GM18909 (cell line): ENCODE measurements at regions not wholly inside any gene's neighbourhood (a gene's known extent, or its start where the extent isn't known, plus 50 kb on each side); places are given as distances from the start of the nearest gene placed in this dataset.

Experiments
- ATAC-seq: cut with Tn5 transposase; IDR thresholded peaks from one replicate; pipeline ENCODE4 v1.9.1; 2021; ENCODE audit warnings: mild to moderate bottlenecking; ENCODE audit not compliant: unreplicated experiment, poor library complexity

DNA sequence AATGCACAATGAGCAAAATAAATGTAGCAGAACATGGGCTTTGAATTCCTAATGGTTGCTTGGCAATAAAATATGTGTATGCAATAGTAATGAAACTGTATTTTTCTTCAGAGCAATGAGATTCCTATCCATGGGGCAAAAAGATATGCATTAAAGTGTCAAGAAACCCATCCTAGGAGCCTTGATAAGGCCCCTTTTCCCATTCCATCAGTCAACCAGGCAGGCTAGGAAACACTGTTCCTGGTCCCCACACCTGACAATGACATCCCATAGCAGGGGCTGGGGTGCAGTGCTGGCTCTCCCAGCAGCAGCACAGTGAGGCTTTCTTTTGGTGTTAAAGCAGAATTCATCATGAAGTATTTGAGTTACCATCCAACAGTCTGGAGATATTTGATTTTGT lies 113.3 kb upstream of the AGTR1 start:
- no peak for ATAC-seq

DNA sequence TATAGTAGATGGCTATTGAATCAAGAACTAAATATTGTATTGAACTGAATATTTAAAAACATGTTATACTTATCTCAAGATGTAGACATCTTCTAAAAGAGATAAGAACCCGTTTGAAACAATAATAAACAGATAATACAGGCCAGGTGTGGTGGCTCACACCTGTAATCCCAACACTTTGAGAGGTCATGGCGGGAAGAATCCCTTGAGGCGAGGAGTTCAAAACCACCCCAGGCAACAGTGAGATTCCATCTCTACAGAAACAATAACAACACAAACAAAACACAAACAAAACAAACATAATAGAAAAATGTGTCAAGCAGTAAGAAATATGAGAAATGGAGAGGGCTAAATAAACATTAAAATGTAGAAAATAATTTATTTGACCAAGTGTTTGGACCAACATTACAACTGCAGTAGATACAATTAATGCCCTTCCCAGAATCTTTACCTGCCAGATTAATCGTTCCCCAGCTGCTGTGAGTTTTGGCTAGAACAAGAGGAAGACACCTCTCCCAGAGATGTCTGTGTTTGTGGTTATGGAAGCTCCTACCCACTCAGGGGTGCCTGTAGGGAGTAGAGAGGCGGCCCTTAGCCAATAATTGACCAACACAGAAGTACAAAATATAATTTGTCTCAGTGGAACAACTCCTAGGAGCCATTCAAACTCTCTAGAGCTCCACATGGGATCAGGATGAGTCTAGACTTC lies 111.9 kb upstream of the AGTR1 start:
- no peak for ATAC-seq

DNA sequence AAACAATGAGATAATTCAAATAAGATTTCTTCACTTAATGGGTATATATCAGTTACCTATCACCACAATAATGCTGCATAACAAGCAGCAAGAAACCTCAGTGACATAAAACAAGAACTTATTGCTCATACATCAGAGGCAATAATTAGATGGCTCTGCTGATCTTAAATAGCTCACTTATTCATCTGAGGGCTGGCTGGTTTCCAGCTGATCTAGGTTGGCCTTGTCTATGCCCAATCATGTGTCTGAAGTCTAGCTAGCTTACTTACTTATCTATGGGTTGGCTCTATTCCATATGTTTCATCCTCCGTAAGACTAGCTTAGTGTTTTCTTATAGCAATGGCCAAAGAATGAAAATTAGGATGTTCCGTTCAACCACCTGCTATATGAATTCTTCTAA lies 109.4 kb upstream of the AGTR1 start:
- ATAC-seq: no peak

DNA sequence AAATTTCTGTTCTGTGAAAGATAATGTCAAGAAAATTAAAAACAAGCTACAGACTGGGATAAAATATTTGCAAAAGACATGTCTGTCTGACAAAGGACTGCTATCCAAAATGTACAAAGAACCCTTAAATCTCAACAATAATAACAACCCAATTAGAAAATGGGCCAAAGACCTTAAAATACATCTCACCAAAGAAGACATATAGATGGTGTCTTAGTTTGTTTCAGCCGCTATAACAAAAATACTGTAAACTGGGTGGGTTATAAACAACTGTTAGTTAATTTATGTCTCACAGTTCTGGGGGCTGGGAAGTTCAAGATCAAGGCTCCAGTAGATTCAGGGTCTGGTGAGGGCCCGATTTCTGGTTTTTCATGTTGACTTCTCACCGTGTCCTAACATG lies 106.2 kb upstream of the AGTR1 start:
- no peak for ATAC-seq

DNA sequence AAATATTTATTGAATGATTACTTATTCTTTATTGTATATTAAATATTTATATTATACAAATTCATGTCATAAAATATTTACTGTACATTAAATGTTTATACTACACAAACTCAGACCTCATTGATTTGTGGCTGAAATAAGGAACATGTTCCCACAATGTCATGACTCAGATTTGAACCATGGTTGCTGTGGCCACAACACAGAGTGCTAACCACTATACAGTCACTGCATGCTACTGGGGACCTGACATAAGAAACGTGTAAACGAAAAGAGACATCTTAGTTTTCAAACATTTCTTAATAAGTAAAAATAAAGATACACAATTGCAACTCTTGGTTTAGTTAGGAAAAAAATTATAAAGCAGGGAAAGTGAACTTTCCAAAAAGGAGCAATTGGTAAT lies 99.1 kb upstream of the AGTR1 start:
- no peak for ATAC-seq

DNA sequence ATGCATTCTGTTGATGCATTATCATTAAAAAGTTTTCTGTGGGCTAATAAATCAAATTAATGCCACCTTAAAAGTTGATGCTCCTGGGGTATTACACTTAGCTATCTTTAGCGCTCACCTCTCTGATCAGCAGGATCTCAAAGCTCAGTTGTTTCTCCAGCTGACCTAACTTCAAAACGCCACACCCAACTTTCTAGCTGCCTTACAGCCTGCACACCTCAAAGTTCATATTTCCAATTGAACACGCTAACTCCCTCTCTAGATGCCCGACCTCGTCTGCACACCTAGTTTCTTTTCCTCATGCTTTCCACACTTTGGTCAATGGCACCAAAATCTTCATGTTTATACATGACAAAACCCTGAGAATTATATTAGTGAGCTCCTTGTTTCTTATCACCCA lies 98.2 kb upstream of the AGTR1 start:
- ATAC-seq: no peak

DNA sequence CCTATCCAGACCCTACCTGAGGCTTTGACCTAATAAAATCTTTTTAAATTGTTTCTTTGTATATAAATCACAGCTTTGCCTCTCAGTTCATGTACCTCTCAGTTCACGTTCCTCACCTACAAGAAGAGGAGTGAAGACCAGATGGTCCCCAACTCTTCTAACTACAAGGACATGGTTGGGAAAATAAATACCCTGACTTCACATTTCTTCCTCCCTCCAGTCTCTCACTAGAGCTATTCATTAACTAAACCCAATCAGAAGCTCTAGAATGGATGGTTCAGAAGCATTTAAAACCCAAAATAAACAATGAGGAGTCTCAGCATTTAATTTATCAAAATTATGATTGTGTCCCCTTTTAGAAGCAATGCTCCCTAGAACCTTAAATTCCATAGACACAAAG lies 97.3 kb upstream of the AGTR1 start:
- no peak for ATAC-seq

DNA sequence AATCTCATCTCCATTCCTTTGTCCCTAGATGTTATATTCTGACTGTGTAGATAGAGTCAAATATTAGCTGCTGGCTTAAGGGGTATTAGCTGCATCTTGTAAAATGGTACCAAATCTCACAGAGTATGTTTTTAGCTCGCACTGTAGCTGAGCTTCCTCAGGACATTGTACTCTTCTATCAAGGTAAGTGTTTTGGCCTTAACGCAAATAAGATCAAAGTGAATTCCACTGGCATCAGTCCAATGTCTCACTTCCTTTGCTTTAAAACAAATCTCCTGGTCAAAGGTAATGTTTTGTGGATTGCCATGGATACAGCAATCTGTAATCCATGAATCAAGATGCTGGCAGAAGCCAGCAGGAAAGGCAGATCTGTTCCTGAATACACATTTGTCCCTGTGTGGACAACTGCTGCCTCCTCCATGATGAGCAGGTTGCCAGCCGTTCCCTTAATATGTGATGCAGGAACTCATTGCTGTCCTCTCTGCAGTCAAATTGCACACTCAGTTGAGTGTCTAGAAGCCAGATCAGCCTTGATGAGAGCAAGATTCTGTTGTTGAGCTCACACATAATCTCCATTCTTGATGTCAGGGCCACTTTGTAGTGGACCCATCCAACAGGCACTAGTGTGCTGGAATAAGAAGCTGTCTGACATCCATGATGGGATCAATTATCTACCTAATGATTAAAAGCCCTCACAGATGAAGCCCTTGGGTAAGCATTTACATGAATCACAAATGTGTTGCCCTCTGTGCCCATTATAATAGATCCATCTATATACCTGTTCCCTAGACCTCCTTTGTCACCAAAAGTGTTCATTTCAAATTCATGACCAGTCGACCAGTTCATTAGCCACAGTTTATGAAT lies 96.6 kb upstream of the AGTR1 start:
- no peak for ATAC-seq

DNA sequence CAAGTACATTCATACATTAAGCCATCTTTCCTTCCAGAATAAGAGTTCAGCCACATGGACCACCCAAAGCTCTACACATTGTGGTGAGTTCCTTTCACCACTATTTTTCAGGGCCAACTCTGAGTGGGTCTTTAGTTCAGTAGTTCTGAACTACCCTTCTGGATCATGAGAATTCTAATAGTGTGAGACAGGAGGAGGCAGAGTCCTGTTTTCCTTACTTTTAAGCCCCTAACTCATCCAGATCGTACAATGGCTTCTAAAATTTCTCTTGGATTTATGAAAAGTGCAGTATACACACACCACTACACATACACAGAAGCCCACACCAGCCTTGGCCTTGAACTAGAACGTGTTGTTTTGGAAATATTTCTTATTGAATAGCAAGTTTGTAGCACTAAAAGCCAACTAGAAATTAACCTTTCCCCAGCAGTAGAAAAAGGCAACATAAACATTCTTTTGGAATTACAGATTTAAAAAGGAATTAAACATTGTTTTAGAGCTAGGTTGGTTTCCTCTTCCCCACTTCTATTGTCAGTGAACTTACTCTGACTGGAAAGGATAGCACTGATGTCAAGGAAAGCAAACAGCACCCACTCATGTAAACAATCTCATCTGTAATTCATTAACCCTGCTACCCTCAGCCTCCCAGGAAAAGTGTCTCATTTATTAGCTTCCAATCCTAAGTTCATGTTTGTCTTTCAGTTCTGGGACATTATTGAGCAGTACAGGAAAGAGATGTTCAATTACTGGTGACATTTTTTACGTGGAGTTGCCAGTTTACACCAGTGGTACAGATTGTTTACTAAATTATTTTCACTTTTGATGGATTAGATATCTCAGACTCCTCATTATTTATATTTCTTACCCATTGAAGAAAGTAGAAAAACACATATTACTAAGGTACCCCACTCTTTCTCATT lies 95.7 kb upstream of the AGTR1 start:
- no peak for ATAC-seq

DNA sequence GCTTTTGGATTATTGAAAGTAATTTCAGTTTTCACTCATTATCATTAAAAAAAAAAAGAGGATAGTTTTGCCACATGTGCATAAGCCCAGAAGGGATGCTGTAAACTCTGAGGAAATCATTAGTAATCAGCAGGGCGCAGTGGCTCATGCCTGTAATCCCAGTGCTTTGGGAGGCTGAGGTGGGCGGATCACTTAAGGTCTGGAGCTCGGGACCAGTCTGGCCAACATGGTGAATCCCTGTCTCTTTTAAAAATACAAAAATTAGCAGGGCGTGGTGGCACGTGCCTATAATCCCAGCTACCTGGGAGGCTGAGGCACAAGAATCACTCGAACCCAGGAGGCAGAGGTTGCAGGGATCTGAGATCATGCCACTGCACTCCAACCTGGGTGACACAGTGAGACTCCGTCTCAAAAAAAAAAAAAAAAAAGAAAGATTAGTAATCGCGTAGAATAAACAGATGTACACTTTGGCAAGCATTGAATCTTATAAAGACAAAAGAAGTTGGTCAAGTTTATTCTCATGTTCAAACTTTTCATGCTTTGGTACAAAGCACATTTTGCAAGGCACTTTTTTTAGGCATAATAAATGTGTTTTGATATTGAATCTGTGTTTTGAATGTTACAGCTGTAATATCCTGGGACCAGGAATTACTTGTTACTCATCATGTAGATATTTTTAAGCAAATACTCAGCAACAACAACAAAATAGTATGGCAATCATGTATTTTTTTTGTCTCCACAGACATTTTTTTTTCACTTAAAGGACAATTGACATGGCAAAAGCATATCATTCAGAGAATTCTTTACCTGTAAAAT lies 93.2 kb upstream of the AGTR1 start:
- ATAC-seq: no peak

DNA sequence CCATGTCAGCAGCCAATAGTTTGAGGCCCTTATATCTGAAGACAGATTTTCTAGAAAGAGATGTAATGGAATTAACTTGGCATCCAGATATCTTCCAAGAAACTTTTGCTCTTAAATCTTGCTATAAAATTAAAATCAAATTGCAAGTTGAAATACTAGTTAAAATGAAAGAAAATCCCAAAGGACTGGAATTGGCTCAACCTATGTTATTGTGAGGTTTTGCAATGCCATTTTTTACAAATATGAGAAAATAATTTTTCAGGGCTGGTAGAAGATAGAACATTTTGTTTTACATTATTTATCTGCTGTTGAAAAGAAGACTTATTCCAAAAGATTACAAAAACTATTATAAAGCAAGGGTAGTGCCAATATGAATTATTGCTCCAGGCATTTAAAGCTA lies 92.2 kb upstream of the AGTR1 start:
- ATAC-seq: no peak

DNA sequence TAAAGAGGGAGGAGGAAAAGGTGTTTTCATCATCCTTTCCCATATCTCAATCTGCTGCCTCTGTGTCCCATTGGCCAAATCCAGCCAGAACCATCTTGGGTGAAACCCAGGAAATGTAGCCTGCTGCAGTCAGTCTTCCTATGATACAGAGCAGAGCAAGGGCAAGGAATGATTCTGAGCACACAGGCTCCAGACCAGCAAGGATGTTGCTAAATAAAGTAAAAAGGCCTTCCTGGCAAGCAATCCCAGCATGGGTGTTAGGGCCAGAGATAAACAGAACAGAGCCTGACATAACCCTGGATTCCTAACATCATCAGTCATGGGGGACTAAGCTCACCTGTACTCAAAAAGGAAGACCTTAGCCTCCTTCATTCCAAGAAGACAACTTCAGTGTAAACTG lies 90.7 kb upstream of the AGTR1 start:
- ATAC-seq: no peak

DNA sequence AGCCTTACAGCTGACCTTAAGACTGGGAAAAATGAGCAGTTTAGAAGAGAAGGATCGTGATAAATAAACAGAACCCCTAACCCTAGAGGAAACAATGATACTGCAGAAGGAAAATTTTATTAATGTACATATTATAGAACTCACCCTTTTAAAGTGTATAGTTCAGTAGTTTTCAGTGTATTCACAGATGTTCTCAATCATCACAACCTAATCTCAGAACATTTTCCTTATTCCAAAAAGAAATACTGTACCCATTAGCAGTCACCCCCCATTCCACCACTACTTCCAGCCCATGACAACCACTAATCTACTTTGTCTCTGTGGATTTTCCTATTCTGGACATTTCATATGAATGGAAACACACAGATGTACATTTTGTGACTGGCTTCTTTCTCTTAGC lies 90.2 kb upstream of the AGTR1 start:
- ATAC-seq: no peak

DNA sequence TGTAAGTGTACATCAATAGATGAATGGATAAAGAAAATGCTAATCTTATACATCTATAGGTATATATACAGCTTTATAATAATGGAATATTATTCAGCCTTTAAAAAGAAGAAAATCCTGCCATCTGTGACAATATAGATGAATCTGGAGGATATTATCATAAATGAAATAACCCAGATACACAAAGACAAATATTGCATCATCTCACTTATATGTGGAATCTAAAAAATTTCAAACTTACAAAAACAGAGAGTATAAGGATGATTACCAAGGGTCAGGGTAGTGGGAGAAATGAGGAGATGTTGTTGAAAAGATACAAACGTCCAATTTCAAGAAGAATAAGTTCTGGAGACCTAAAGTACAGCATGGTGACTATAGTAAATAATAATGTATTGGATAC lies 85.4 kb upstream of the AGTR1 start:
- no peak for ATAC-seq

DNA sequence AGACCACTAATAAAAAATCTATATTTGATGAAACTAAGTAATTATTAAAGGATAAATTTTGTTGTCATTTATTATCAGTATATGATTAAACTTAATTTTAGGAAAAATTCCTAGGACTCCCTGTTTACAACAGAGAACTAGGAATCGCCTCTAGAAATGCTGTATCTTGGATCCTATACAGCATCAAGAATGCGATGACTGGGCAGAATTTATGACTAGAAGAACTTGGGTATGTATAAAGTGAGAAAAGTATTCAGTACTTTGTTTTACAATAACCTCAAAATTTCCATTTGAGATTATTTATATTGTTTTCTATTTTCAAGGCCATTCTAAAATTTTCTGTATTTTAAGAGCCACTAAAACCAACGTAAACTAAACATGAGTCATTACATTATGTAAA lies 82.3 kb upstream of the AGTR1 start:
- no peak for ATAC-seq

DNA sequence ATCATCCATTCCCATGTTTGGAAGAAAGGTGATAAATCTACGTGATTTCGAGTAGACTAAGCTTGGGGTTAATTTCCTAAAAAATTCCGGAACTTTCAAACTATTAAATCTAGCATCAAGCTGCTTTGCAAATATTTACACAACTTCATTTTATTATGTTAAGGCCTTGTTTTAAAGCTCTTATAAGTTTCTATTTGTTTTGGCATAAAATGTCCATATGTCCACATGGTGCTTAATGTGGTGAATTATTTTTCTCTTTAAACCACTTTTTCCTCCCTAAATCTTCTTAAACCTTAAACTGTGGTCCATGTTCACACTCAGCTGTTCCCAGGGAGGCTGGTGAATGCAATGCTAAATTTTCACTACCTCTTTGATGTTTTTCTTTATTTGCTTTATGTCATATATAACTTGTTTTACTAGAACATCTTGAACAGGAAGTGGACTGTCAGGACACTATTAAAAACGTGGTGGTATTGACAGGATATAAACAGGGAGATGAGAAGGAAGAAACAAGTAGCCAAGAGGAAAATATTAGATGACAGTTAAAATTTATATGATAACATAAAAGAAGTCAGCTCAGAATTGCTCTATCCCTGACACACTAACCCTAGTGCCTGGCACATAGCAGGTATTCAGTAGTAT lies 72.5 kb upstream of the AGTR1 start:
- no peak for ATAC-seq

DNA sequence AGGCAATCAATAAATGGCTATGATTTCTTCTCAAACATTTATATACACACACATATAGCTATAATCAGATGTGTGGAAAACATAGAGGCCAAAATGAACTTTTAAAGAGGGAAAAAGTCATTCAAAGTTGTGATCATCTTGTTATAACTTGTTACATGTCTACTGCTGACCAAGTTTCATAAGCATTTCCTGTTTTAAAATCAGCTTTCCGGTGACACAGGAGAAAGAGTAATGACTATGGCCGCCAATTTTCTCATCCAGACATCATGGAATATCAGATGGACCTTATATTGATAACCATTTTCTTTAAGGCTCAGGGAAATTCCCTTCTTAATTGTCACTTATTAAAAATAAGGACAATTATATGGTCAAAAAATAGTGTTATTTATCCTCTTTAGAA lies 71.7 kb upstream of the AGTR1 start:
- ATAC-seq: no peak

DNA sequence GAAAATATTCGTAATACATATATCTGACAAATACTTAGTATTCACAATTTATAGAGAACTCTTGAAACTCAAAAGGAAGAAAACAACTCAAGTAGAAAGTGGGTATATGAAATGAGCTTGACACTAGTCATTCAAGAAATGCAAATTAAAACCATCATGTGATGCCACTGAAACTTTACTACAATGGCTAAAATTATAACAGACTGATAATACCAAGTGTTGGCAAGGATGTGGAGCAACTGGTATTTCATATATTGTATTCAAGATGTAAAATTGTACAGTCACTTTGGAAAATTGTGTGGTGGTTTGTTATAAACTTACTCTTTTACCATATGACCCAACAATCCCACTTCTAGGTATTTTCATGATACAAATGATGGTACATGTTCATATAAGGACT lies 68.7 kb upstream of the AGTR1 start:
- ATAC-seq: no peak

DNA sequence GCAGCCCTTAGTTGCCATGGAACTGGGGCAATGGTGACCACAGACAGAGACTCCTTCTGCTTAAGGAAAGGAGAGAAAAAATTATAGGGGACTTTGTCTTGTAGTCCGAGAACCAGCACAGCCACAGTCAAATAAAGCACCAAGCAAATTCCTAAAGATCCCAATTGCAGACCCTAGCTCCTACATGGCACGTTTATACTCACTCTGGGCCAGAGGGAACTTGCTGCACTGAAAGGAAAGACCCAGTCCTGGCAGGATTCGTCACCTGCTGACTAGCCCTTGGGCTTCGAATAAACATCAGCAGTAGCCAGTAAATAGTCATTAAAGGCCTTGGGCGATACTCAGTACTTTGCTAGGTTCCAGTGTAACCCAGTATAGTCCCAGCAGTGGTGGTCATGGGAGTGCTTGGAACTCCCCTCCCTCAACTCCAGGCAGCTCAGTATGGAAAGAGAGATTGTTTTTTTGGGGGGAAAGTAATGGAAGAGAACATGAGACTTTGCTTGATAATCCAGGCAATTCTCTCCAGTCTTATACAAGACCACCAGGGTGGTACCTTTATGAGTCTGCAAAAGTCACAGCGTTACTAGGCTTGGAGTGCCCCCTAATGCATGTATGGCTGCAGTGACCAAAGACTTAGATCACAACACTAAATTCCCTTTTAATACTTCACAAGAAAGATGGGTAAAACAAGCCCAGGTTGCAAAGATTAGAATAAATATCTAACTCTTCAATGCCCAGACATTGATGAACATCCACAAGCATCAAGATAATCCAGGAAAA lies 66.4 kb upstream of the AGTR1 start:
- no peak for ATAC-seq
